ENCODE measurements at regions not wholly inside any gene's neighbourhood (a gene's known extent, or its start where the extent isn't known, plus 50 kb on each side); places are given as distances from the start of the nearest gene placed in this dataset.

- intact Hi-C loops (cut with DNase I; ENCODE audit: low total_unique reads), result no loop called here
- no peak for DNase-seq
- Histone ChIP-seq H3K36me3 (ENCODE audit: low read depth, missing control alignments) (no peaks in the 10 kb centered on the region), H3K27me3 (no peaks in the 10 kb centered on the region), H3K4me1 (no peaks in the 10 kb centered on the region), H3K27ac (no peak overlapping the region), H3K9me3 (no peaks in the 10 kb centered on the region), H3K4me3 (no peak overlapping the region)
- 61 to 91% methylated on average over 5 of the region's 5 CpGs for whole genome bisulfite sequencing, 2 donors
- TF ChIP-seq POLR2A (IDR thresholded peaks at IDR 0.05), result no peak
- no peak for TF ChIP-seq CTCF (IDR thresholded peaks at IDR 0.05)
Observed at GRCh38 chr1:37105911-37106310, 71.6 kb upstream of the GRIK3 start.

DNA sequence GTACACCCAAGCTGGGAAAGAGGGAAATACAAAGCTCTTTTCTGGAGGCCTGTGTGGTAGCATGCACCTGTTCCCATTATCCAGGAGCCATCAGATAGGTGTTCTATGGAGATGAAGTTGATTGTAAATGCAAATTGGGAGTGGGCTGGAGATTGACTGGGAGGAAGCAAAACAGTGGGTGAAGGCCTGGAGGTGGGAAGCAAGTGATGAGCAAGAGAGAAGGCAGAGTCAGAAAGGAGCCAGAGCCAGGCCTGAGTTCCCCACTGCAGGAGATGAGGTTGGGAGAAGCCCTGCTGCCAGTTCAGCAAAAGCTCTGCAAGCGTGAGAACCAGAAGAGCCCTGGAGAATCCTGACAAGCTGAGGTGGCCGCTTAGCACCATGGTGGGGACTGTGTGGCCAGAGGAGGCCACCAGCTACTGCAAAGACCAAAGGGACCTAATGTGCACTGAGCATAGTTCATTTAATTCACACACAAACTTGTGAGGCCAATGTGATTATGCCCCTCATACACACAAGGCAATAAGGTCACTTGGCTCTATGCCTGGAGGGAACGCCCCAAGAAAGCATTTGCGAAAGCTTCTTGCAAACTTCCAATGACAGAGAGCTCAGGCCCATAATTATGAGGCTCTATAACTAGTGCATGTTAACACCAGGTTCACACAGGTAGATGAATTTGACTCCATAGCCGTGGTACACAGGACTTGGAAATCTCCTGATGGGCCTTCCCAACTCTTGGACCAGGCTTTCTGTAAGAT lies 73.0 kb upstream of the GRIK3 start:
- Histone ChIP-seq H3K4me1 (no peaks in the 10 kb centered on the region), H3K27me3 (no peaks in the 10 kb centered on the region), H3K27ac (no peak overlapping the region), H3K4me3 (no peak overlapping the region), H3K9me3 (no peaks in the 10 kb centered on the region), H3K36me3 (ENCODE audit: low read depth, missing control alignments) (no peaks in the 10 kb centered on the region)
- 89 to 91% methylated on average over 5 of the region's 5 CpGs for WGBS, 2 donors
- intact Hi-C loops (cut with DNase I; ENCODE audit: low total_unique reads), result no loop called here
- no peak for DNase-seq
- TF ChIP-seq POLR2A (IDR thresholded peaks at IDR 0.05) (no peak), CTCF (IDR thresholded peaks at IDR 0.05) (no peak)

DNA sequence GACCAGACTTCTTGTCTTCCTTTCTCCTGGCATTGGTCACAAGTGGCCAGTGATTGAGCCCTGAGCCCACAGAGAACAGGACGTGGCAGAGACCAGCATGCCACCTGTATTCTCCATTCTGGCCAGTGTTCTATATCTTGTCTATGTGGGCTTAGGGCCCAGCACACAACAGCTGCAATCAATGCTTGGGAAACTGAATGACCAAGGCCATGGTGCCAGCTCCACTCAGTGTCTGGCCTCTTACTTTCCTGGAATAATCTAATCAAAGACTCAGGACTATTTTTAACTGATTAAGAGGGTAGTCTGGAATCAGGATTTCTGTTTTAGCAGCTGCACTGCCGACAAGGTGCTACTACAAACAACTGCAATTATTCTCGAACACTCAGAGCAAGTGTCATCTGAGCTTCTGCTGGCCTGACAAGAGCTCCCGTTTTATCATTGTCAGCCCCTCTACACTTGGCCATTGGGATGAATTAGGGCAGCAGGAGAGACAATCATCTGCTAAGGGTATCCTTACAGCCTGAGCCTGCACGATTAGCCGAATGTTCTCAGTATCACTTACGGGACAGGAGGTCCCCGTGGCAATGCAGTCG lies 74.4 kb upstream of the GRIK3 start:
- no peak overlapping the region for H3K4me3 ChIP-seq
- no peak overlapping the region for H3K27ac ChIP-seq
- WGBS, 2 donors, result 85 to 86% methylated on average over 8 to 9 of the region's 9 CpGs
- intact Hi-C loops (cut with DNase I; ENCODE audit: low total_unique reads), result no loop called here
- H3K9me3 ChIP-seq, result no peaks in the 10 kb centered on the region
- no peaks in the 10 kb centered on the region for H3K27me3 ChIP-seq
- H3K36me3 ChIP-seq (ENCODE audit: low read depth, missing control alignments), result no peaks in the 10 kb centered on the region
- TF ChIP-seq POLR2A (IDR thresholded peaks at IDR 0.05) (no peak), CTCF (IDR thresholded peaks at IDR 0.05) (no peak)
- no peak for DNase-seq
- no peaks in the 10 kb centered on the region for H3K4me1 ChIP-seq

DNA sequence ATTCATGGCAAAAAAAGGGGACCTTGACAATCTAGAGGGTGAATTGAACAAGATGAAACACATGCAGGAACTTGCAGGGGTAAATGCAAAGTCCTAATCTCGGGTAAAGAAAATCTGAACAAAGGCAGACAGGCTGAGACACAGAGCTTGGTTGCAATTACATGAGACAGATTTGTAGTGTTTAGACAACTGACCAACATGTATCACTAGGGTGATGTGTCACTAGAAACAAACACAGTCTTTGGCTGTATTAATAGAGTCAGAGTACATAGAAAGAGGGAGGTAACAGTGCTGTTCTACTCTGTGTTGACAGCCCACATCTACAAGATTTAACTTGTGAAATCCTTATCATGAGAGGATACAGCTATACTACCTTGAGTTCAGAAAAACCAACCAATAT lies 78.1 kb upstream of the GRIK3 start:
- 66 to 92% methylated on average over 1 of the region's 1 CpG for WGBS, 2 donors
- TF ChIP-seq CTCF (IDR thresholded peaks at IDR 0.05) (no peak), POLR2A (IDR thresholded peaks at IDR 0.05) (no peak)

More for the DNA sequence above, 78.1 kb upstream of the GRIK3 start:
- Histone ChIP-seq H3K9me3 (no peaks in the 10 kb centered on the region), H3K4me3 (no peak overlapping the region), H3K27me3 (no peaks in the 10 kb centered on the region), H3K4me1 (no peaks in the 10 kb centered on the region), H3K36me3 (ENCODE audit: low read depth, missing control alignments) (no peaks in the 10 kb centered on the region), H3K27ac (no peak overlapping the region)
- no peak for DNase-seq
- intact Hi-C loops (cut with DNase I; ENCODE audit: low total_unique reads), result no loop called here

Data from testis (tissue), 2 donors.